GM12874 (cell line): ENCODE measurements at regions not wholly inside any gene's neighbourhood (a gene's known extent, or its start where the extent isn't known, plus 50 kb on each side); places are given as distances from the start of the nearest gene placed in this dataset.

Source experiments
- CTCF ChIP-seq: IDR thresholded peaks from 2 replicates; pipeline ENCODE4 v1.5.1; 2011; ENCODE audit warnings: low read depth, mild to moderate bottlenecking, control low read depth, low read length, moderate library complexity; ENCODE audit not compliant: insufficient read depth

GRCh38 chr17:34820248-34820801 lies 140.9 kb downstream of the CCT6B start:
- no peak for TF ChIP-seq CTCF

GRCh38 chr17:34817252-34818035 lies 143.8 kb downstream of the CCT6B start:
- TF ChIP-seq CTCF, result no peak

- TF ChIP-seq CTCF, result no peak
Observed at GRCh38 chr17:34816848-34817247, 144.4 kb downstream of the CCT6B start.

GRCh38 chr17:34813290-34813689 lies 148.0 kb downstream of the CCT6B start:
- no peak for TF ChIP-seq CTCF

GRCh38 chr17:34811561-34811960 lies 149.7 kb downstream of the CCT6B start:
- TF ChIP-seq CTCF, result no peak

- TF ChIP-seq CTCF, result no peak
Observed at GRCh38 chr17:34800661-34801060, 160.6 kb downstream of the CCT6B start.

- TF ChIP-seq CTCF, result no peak
Observed at GRCh38 chr17:34799751-34800150, 161.5 kb downstream of the CCT6B start.
